Stimulated activated CD4-positive, alpha-beta T cell treated with anti-CD3 and anti-CD28 coated beads, TNF-alpha, amount 100 ng/mL, for 4 hours (primary cell): ENCODE measurements at regions not wholly inside any gene's neighbourhood (a gene's known extent, or its start where the extent isn't known, plus 50 kb on each side); places are given as distances from the start of the nearest gene placed in this dataset.

Experiments
- DNase-seq, 3 experiments: peaks; one replicate each; pipeline ENCODE4 v3.0.0-alpha.2; 2020; ENCODE audit warnings: low read depth in 3 of 3

DNA sequence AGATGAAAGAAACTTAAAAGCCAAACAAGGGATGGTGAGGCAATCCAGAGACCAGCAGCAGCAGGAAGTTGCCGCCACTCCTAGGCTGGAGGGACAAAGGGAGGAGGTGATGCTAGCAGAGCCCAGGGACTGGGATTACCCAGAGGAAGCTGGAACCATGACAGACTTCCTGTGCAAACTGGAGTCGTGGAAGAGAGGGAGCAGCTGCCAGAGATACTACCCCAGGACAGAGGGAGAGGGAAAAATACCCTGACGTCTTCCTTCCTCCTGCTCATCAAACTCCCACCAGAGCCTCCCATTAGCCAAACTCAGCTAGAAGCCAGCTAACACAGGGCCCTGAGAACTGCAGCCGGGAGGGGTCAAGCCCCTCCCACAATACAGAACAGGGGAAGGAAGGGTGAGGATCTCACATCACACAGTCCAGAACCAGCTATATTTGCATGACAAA, 101.2 kb upstream of the KLF3 start:
- no peak for DNase-seq

DNA sequence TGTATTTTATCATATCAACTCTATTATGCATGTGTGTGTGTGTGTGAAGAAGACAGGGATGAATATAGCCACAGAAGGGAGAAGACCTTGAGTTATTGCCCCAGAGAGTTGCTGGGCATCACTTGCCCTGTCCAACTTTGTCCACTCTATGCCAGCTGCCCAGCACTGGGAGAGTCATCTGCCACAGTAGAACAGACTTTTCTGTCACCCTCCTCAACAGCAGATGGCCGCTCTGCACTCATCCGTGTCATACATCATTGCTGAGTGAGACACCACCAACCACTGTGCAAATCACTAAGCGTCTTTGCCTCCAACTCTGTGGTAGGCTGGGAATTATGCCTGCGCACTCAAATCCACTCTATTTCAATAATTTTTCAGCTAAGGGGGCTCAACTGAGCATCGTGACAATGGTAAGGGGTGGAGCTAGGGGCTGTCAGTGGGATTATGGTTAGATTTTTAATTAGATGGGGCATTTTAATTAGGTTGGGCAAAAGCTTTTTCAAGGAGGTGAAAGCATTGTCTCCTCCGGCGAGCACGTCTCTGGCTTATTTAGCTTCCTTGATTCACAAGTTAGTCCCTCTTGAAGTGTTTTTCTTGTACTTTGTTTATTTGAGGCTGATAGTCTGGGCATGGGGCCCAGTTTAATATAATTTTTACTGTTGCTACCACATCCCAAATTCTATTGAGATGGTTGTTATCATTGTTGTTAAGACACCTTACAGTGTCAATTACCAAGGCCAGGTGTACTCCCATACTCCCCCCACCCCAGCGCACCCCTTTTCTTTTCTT, 100.1 kb upstream of the KLF3 start:
- DNase-seq, result no peak

DNA sequence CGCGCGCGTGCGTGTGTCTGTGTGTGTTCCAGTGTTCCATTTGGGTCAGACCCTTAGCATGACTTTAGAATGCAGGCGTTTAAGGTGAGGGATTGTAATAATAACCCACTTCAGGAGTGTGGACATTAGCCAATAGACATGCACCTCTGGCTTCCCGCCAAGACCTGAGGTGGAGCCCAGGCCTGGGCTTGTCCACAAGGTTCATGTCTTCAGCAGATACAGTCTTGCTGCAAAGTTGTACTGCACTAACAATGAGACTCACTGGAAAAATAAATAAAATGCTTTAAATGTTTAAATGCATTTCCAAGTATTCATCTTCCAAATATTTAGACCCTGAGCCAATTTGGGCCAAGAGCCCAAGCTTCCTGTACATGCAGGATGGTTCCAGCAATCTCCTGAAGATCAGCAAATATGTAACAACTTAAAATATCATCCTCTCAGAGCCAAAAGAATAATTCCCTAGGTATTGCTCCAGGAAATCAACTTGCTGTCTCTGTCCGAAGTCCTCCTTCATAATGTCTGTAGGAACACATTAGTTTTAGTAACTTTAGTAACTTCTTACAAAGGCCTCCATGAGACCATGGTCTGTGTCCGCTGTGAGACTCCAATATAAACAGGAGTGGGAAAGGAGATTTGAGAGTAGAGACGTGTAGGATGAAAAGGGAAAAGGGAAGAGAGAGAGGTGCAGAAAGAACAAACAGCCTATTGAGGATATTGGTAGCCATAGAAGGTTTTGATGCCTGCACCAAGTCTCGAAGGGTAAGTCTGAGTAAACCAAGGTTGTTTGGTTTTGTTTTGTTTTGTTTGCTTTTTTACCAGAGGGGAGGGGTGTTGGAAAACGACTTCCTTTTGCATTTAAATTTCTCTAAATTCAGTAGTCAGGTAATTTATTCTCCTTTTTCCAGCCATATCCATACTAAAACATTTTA, 98.5 kb upstream of the KLF3 start:
- no peak for DNase-seq

DNA sequence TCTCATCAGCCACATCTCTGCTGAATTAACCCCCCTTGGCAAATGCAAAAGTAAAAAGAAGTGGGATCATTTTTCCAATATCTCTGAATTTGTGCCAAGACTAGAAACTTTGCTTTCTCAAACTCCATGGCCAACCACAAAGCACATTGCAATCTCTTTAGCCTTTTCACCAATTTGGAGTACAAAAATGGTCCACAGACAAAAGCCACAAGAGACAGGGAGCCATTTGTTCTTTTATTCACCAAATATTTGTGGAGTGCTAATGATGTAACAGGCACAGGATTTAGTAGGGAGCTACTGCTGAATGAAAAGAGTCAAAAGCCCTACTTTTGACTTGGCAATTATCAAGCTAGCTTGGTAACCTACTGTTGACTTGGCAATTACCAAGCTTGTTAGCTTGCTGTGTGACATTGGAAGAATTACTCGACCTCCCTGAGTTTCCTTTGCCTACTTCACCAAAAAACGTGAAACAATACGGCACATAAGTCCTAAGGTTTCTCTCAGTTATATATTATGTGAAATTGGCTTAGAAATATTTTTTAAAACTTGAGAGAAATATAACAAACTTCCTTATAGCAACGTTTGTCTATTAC, 97.1 kb upstream of the KLF3 start:
- no peak for DNase-seq

DNA sequence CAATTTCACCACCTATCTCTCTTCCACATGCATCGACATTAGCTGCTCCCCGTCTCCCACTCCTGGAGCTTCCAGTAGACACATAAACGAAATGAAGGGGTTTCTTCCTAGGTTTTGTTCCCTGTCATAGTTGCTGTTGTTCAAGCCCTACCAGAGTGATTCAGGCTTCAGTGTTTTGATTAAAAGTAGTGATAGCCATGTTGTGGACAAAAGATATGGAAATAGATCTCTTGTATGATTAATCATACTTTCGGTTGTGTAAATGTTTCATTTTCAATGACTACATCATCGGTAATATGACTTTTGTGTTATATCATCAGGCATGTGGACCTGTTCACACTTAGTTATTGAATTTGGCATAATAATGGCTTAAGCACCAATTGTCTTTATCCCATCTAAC, 96.5 kb upstream of the KLF3 start:
- DNase-seq, result no peak

DNA sequence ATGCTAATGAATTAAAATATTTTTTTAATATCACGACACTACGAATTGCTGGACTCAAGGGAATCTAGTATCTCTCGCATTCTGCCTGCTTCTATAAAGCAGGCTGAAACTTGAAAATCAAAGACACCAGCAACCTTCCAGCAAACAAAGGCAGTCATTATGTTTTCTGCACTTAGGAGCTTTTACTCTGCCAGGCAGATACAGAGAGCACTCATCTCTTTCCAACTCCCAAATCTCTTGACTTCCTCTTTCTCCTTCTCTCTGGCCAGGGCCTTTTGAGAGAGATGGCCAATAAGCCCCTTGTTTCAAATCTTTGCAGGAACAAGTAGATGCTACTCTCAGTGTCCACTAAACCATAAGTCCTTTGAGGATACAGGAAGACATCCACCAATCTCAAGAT, 95.2 kb upstream of the KLF3 start:
- DNase-seq, result no peak

DNA sequence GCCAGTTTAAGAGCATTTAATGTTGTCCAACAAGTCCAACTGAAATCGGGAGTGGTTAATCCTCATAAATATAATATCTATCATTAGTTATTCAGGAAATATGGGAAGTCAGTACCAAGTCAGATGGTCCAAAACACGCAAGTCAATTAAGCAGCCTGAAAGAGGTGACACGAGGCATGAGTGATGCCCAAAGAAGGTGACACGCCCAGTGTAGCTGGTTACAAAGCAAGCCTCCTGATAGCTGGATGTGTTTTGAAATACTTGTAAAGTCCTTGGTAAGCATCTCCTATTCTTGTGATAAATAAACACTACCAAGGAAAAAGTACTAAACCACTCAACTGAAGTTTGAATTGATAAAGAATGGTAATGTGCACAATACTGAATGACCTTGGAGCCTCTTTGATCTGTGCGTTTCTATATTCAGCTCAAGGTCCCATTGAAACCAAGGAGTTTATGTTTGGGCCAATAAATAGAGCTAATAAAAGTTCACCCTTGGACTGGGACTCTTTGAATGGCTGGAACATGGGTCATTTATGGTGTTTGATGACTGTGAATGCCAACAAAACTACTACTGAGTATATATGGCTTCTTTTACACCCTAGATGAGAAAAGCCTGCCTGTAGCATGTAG, 93.2 kb upstream of the KLF3 start:
- no peak for DNase-seq

DNA sequence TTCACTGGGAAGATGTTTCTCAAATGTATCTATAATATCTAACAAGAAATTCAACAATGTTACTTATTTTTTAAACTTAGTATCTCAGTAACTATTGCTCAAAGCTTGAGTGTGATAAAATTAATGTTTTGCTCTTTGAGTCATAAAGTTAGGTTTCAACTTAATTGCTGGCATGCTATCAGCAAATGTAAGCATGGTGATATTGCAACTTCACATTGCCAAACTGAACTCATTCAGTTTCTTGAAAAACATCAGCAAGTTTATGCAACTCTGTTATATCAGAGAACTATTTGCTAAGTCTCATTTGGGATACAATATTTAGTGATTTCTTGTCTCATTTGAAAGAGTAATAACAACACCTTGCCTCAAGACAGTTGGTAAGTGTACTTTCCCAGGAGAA, 91.2 kb upstream of the KLF3 start:
- no peak for DNase-seq

DNA sequence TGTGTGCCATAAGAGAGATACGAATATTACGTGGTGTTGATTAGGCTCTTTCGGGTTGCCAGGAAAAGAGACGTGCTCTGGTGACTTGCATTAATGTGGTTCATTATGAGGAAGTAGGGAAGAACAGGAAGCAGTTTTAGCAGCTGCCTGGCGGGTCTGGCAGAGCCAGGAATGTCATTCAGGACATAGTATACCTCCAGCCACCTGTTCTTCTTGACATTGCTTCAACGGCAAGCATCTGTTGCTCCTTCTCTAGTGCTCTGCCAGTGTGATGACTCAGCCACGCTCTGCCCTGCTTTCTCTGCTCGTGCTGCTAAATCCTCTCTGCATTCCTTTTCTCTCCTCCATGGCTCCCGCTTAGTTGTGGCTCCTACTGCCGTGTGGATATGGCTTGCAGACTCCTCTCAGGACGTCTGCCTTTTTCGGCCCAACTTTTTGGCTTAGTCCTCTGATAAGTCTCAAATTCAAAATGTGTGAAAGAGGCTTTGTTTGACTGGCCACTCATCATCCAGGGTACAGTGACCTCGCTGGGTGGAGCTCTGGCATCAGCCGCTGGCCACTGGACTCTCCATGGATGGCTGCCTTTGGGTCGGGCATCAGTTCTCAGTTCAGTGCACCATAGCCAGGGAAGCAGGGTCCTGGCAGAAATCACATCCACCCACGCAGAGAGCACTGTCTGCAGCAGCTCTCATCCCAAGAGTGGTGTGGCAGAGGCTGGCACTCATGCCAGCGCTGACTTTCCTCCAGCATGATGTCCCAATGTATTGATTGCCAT, 89.3 kb upstream of the KLF3 start:
- DNase-seq, result no peak

DNA sequence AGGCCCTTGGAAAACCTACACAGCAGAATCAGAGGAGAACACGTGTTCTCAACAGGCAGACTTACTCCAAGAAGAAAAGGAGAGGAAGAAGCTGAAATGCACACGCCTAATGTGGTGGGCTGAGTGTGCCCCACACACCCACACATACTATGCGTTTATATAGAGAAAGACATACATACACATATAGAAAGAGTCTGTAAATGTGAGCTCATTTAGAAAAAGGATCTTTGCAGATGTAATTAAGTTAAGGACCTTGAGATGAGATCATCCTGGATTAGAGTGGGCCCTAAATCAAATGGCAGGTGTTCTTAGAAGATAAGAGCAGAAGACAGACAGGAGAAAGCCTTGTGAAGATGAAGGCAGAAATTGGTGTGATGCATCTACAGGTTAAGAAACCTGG, 87.2 kb upstream of the KLF3 start:
- DNase-seq, result no peak

DNA sequence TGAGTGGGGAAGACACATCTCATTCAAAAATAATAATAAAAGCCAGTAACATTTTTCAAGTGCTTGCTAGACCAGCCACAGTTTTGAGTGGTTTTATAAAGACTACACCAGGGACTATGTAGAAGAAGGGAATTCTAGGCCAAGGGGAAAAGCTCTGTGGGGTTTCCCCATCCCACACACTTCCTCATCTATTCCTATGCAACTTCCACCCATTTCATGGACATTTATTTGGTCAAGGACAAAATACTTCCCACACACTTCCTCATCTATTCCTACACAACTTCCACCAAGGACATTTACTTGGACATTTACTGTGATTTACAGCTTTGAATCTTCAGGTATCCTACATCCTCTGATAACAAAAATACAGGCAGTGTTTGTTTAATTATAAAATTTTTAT, 86.5 kb upstream of the KLF3 start:
- no peak for DNase-seq

DNA sequence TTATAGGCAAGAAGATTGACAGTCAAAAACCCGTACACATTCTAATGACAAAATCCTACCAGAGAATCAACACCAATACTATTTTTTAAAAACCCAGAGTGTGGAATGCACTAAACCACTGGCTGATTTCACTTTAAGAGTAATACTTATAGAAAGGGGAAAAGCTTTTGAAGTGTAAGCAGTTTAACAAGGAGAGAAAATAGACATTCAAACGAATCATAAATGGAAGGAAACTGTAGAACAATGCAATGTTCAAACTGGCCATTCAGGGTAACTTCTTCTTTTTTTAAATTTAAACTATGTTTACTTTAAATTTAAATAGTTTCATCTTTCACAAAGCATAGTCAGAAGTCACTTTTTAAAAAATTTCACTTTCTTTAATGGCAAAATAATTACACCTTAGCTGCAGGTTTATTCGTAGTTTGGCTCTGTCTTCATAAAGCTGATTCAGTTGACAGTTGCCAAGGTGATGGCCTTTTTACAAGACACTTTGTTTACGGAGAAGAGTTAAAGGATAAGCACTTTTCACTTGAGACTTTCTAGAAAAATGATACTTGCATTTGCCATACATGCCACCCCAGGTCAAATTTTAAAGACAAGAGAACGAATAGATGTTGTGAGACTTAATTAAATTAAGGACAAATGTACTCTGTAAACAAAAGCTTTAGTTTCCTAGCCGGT, 82.4 kb upstream of the KLF3 start:
- no peak for DNase-seq

DNA sequence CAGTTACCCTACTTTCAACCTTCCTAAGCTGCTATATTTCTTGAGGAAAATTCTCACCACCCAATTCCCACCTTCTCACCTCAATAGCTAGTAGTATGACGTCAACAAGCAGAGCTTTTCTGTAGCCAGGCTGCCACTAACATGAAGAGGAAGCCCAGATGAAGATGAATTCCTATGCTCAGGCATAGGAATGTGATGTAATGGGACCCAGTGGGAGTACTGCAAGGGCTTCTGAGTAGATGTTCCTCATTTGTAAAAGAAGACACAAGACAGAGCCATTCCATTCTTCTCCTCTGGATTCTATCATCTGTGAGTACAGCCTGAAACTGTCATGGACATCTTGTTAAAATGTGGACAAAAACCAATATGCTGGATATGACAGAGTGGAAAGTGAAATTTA, 81.6 kb upstream of the KLF3 start:
- no peak for DNase-seq

DNA sequence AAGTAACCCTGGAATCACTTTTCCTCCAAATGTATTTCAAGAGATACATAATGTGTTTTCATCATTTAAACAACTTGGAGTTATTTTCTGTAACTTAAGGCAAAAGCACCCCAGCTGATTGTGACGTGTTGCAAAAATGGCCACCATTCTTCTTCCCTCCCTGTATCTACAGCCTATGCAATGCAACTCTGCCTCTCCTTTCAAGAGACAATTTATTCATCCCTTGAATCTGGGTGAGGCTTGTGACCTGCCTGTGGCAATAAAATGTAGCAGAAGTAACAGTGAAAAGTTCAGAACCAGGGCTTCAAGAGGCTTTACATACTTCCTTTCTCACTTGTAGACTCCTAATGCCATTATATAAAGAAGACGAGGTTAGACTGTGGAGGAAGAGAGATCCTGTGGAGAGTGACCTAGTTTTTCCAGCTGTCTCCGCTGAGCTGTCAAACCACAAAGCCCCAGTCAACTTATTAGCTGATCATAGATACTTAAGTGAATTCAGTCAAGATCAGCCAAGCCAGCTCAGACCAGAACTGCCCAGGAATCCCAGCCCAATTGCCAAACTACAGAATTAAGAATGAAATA, 81.0 kb upstream of the KLF3 start:
- no peak for DNase-seq

DNA sequence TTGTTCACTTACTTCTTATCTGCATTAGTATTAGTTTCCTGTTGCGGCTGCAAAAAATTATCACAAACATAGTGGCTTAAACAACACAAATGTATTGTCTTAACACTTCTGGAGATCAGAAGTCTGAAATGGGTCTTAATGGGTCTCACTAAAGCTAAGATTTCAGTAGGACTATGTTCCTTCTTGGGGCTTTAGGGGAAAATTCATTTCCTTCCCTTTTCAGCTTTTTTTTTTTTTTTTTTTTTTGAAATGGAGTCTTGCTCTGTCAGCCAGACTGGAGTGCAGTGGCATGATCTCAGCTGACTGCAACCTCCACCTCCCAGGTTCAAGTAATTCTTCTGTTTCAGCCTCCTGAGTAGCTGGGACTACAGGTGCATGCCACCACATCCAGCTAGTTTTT, 78.1 kb upstream of the KLF3 start:
- no peak for DNase-seq

DNA sequence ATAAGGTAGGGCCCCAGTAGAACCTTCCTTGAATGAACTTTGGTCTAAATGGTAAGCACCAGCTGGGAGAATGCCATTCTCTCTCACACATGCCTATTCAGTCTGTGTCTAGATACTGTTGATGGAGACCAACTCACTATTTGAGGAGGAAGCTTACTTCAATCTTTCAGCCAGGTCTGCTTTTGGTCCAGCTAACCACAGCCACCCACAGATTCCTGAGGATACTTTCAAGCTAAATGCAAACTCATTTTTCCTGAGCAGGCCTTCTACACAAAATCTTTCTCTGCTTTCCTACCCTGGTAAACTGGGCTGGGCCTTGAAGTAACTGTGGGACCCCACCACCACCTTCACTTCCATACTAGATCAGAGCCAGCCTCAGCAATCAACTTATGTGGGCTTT, 76.9 kb upstream of the KLF3 start:
- no peak for DNase-seq

DNA sequence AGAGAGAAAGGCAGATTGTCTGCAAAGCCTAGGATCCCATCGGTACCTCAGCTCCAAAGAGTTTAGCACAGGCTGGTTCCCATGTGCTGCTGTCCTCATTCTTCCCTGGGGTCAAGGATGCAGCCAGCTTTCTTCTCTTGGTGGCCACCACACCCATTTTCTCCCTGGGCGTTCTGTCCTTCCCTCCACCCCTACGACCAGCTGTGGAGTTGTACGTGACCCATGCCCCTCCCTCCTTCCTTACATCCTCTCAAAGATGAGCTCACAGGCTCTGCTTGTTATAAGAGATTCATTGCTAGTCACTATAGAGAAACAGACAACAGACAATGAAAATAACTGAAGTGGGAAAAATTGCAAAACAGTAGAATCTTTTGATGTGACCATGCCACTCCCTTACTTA, 74.0 kb upstream of the KLF3 start:
- DNase-seq, result no peak

DNA sequence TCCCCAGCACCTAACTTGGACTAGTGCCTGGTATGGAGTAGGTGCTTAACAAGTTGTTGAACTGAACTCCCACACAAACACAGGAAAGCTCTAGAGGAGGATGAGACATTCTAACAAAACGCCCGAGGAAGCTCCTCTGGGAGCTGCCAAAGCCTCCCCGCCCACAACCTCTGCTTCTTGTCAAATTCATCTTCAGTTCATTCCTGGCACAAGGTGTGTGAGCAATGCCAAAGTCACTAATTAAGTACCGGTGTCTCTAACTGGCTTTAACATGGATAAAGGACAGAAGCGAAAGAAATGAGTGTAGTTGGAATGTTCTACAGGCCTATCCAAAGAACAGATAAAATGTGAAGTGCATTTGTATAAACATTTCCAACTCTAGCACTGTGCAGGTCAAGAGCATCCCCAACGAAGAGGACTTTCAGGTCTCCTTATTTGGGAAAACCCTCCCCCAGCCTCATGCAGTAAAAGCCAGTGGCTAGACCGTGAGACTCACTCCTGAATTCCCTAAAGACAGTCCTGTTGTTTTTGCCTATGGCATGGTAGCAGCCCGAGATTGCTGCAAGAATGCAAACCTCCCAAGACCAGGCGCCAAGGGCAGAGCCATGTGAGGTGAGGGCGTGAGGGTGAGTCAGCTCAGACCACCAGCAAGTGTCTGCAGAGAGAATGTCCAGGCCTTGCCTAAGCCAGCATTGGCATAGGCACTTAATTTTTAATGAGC, 72.2 kb upstream of the KLF3 start:
- DNase-seq, result no peak

DNA sequence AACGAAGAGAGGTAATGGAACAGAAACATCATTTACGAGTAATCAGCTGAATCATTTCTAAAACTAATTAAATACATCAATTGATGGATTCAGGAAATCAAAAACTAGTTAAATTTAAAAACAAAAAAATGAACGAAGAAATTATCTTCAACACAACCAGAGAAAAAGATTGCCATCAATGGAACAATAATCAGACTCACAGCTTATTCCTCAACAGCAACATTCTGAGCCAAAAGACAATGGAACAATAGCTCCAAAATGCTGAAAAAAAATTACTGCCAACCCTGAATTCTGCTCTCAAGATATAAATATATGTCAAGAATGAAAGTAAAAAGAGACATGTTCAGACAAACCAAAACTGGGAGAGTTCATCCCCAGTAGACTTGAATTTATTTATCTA, 65.5 kb upstream of the KLF3 start:
- DNase-seq, result no peak

DNA sequence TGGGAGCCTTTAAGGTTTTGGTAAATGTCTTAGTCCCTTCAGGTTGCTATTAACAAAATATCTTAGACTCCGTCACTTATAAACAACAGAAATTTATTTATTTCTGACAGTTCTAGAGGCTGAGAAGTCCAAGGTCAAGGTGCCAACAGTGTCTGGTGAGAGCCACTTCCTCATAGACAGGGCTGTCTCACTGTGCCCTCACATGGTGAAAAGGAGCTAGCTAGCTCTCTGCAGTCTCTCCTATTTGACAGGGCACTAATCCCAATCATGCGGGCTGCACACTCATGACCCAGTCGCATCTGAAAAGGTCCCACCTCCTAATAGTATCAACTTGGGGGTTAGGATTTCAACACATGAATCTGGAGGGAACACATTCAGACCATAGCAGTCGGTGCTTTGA, 63.4 kb upstream of the KLF3 start:
- no peak for DNase-seq
